Fibroblast of lung (primary cell): ENCODE measurements at regions not wholly inside any gene's neighbourhood (a gene's known extent, or its start where the extent isn't known, plus 50 kb on each side); places are given as distances from the start of the nearest gene placed in this dataset.

ENCODE experiments used
- DNase-seq, 2 donors: peaks; one replicate each; pipeline versions ENCODE4 v3.0.0 to v3.0.0-alpha.2; 2010; ENCODE audit warnings: low read depth in 2 of 2
- H2AFZ ChIP-seq: 2 replicates; pipeline ENCODE4 v1.5.1; 2012; ENCODE audit warnings: low read length, control low read depth, inconsistent platforms
- H3K27ac ChIP-seq: 2 replicates; pipeline ENCODE4 v1.5.1; 2011; ENCODE audit warnings: low read length, control low read depth; ENCODE audit not compliant: insufficient read depth
- H3K27me3 ChIP-seq: 2 replicates; pipeline ENCODE4 v1.5.1; 2011; ENCODE audit warnings: mild to moderate bottlenecking, low read length; ENCODE audit not compliant: control insufficient read depth, insufficient read depth
- H3K36me3 ChIP-seq: 2 replicates; pipeline ENCODE4 v1.5.1; 2011; ENCODE audit warnings: low read length; ENCODE audit not compliant: control insufficient read depth, insufficient read depth
- H3K4me1 ChIP-seq: 2 replicates; pipeline ENCODE4 v1.5.1; 2011; ENCODE audit warnings: low read length; ENCODE audit not compliant: control insufficient read depth, insufficient read depth; ENCODE audit errors: extremely low read depth
- H3K4me2 ChIP-seq: 2 replicates; pipeline ENCODE4 v1.5.1; 2011; ENCODE audit warnings: low read length, control low read depth; ENCODE audit not compliant: insufficient read depth; ENCODE audit errors: extremely low read depth
- H3K4me3 ChIP-seq, 4 experiments: fragments of 200-600 bp in 1 of 4; sonication (generic) in 1 of 4; replicated peaks in 1 of 4; 2 replicates each; pipeline ENCODE4 v1.5.1; 2011 to 2016; ENCODE audit warnings: low read length in 4 of 4, low read depth in 3 of 4, mild to moderate bottlenecking in 3 of 4, control low read depth in 2 of 4, inconsistent platforms in 1 of 4, mixed read lengths in 1 of 4; ENCODE audit not compliant: insufficient read depth in 1 of 4; ENCODE audit errors: control extremely low read depth in 1 of 4
- H3K79me2 ChIP-seq: 2 replicates; pipeline ENCODE4 v1.5.1; 2012; ENCODE audit warnings: mild to moderate bottlenecking, low read length, inconsistent platforms; ENCODE audit not compliant: control insufficient read depth, insufficient read depth
- H3K9ac ChIP-seq: 2 replicates; pipeline ENCODE4 v1.5.1; 2011; ENCODE audit warnings: mild to moderate bottlenecking, low read length, control low read depth; ENCODE audit not compliant: insufficient read depth
- H3K9me3 ChIP-seq: 2 replicates; pipeline ENCODE4 v1.5.1; 2012; ENCODE audit warnings: low read depth, low read length; ENCODE audit not compliant: control insufficient read depth, insufficient read depth
- H4K20me1 ChIP-seq: 2 replicates; pipeline ENCODE4 v1.5.1; 2011; ENCODE audit warnings: low read length; ENCODE audit not compliant: control insufficient read depth, insufficient read depth; ENCODE audit errors: extremely low read depth
- EZH2 ChIP-seq: IDR thresholded peaks from 2 replicates; pipeline ENCODE4 v1.5.1; 2012; ENCODE audit warnings: low read length, control low read depth, mild to moderate bottlenecking; ENCODE audit errors: missing control alignments
- TF ChIP-seq, protein P1 (sequence below), 2 donors: IDR thresholded peaks in 1 of 2; conservative IDR thresholded peaks in 1 of 2; 1 replicate in 1 of 2; 2 replicates in 1 of 2; pipeline ENCODE4 v1.5.1; 2011 to 2012; ENCODE audit warnings: low read length in 2 of 2, control low read depth in 1 of 2, inconsistent platforms in 1 of 2, low read depth in 1 of 2, mild to moderate bottlenecking in 1 of 2

DNA sequence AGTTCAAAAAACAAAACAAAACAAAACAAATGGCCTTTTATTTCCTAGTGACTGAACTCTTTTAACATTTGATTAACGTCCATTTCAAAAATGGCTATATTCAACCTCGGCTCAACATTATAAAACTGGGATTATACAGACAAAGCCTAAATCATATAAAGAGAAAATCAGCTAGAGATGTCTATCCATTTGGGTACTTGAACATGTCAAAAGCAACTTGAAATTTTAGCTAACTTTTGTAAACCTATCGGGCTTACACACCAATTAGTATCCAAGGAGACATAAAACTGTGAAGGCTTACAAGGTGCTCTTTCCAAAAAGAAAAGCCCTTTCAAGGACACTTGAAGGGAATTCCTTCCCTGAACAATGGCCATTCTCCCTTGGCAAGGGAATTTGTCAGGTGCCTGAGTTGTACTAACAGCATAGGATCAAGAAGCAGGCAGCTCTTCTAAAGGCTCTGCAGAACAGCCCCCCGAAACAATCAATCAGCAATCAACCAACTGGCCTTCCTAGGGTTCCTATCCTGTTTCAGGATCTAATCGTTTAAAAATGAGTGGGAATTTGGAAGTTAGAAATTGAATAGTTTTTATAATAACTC, 633.7 kb upstream of the HTR2C start:
- no peaks in the 10 kb centered on the region for H3K9me3 ChIP-seq
- H3K27ac ChIP-seq, result no peak overlapping the region
- no peaks in the 10 kb centered on the region for H4K20me1 ChIP-seq
- no peaks in the 10 kb centered on the region for H3K27me3 ChIP-seq
- TF ChIP-seq EZH2, result no peak
- TF ChIP-seq, protein P1, sequence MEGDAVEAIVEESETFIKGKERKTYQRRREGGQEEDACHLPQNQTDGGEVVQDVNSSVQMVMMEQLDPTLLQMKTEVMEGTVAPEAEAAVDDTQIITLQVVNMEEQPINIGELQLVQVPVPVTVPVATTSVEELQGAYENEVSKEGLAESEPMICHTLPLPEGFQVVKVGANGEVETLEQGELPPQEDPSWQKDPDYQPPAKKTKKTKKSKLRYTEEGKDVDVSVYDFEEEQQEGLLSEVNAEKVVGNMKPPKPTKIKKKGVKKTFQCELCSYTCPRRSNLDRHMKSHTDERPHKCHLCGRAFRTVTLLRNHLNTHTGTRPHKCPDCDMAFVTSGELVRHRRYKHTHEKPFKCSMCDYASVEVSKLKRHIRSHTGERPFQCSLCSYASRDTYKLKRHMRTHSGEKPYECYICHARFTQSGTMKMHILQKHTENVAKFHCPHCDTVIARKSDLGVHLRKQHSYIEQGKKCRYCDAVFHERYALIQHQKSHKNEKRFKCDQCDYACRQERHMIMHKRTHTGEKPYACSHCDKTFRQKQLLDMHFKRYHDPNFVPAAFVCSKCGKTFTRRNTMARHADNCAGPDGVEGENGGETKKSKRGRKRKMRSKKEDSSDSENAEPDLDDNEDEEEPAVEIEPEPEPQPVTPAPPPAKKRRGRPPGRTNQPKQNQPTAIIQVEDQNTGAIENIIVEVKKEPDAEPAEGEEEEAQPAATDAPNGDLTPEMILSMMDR (conservative IDR thresholded peaks at IDR 0.05 in 1 of 2, IDR thresholded peaks at IDR 0.05 in 1 of 2; ENCODE audit: low read depth in 1 of 2, low read length in 2 of 2), result no peak
- H3K4me3 ChIP-seq, result no peak overlapping the region
- no peak for DNase-seq
- no peaks in the 10 kb centered on the region for H3K79me2 ChIP-seq
- no peak overlapping the region for H3K4me2 ChIP-seq
- no peaks in the 10 kb centered on the region for H3K36me3 ChIP-seq
- no peak overlapping the region for H2AFZ ChIP-seq
- H3K9ac ChIP-seq, result no peak overlapping the region
- no peaks in the 10 kb centered on the region for H3K4me1 ChIP-seq

DNA sequence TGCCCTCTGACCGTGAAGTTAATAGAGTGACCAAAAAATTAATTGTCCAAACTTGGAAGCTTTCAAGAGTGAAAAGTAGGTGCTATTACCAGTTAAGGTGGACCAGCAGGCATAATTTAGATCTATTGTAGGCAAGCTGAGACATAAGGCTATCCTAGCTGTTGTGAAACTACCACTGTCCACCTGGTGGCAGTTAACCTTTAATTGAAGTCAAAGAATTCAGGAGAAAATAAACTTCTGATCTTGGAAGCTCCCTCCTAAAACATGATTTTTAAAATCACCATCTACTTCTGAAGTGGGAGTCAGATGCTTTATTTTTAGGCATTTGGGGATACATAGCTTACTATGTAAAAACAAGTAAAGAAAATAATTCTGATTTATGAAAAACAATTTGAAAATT, 636.3 kb upstream of the HTR2C start:
- Histone ChIP-seq H3K9me3 (no peaks in the 10 kb centered on the region), H3K9ac (no peak overlapping the region), H4K20me1 (no peaks in the 10 kb centered on the region), H3K27ac (no peak overlapping the region), H3K4me1 (no peaks in the 10 kb centered on the region), H3K27me3 (no peaks in the 10 kb centered on the region), H3K79me2 (no peaks in the 10 kb centered on the region), H2AFZ (no peak overlapping the region), H3K4me3 (no peak overlapping the region), H3K36me3 (no peaks in the 10 kb centered on the region), H3K4me2 (no peak overlapping the region)
- TF ChIP-seq EZH2, result no peak
- TF ChIP-seq, protein P1 (conservative IDR thresholded peaks at IDR 0.05 in 1 of 2, IDR thresholded peaks at IDR 0.05 in 1 of 2; ENCODE audit: low read depth in 1 of 2, low read length in 2 of 2), result no peak
- no peak for DNase-seq

DNA sequence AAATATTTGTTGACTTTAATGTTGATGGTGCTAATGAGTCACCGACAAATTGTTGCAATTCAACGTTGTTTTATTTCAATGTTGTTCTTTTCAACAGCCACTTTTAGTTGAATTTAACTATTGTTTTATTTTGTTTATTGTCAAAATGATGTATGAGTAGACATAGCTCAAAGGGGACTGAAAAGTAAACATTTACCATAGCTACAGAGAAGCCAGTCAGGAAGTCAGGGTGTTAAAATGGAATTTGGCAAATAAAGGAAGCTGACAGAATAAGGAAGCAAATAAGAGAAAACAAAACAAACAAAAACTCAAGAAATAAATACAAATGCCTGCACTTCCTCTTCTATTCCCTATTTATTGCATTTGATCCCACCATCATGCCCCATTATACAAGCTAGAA, 648.4 kb upstream of the HTR2C start:
- Histone ChIP-seq H3K4me1 (no peaks in the 10 kb centered on the region), H2AFZ (no peak overlapping the region), H3K79me2 (no peaks in the 10 kb centered on the region), H3K4me3 (no peak overlapping the region), H3K36me3 (no peaks in the 10 kb centered on the region), H3K4me2 (no peak overlapping the region), H3K27ac (no peak overlapping the region), H4K20me1 (no peaks in the 10 kb centered on the region), H3K9me3 (no peaks in the 10 kb centered on the region), H3K9ac (no peak overlapping the region), H3K27me3 (no peaks in the 10 kb centered on the region)
- TF ChIP-seq, protein P1 (conservative IDR thresholded peaks at IDR 0.05 in 1 of 2, IDR thresholded peaks at IDR 0.05 in 1 of 2; ENCODE audit: low read depth in 1 of 2, low read length in 2 of 2), result no peak
- no peak for TF ChIP-seq EZH2
- no peak for DNase-seq
